ENCODE measurements at regions not wholly inside any gene's neighbourhood (a gene's known extent, or its start where the extent isn't known, plus 50 kb on each side); places are given as distances from the start of the nearest gene placed in this dataset.

- DNase-seq (ENCODE audit: low read depth), result no peak
Observed at GRCh38 chr3:151935446-151935845, 62.0 kb downstream of the SUCNR1 start.

GRCh38 chr3:151940481-151940880 is 67.0 kb downstream of the SUCNR1 start:
- DNase-seq (ENCODE audit: low read depth), result no peak

GRCh38 chr3:151943539-151943938 is 70.1 kb downstream of the SUCNR1 start:
- no peak for DNase-seq (ENCODE audit: low read depth)

- no peak for DNase-seq (ENCODE audit: low read depth)
Observed at GRCh38 chr3:151944356-151944755, 70.9 kb downstream of the SUCNR1 start.

- DNase-seq (ENCODE audit: low read depth), result no peak
Observed at GRCh38 chr3:151946606-151947005, 73.2 kb downstream of the SUCNR1 start.

GRCh38 chr3:151949706-151950105 is 76.3 kb downstream of the SUCNR1 start:
- DNase-seq (ENCODE audit: low read depth), result no peak

GRCh38 chr3:151955356-151955755 is 81.9 kb downstream of the SUCNR1 start:
- DNase-seq (ENCODE audit: low read depth), result no peak

- DNase-seq (ENCODE audit: low read depth), result no peak
Observed at GRCh38 chr3:151960961-151961580, 87.6 kb downstream of the SUCNR1 start.

GRCh38 chr3:151962352-151962751 is 88.9 kb downstream of the SUCNR1 start:
- no peak for DNase-seq (ENCODE audit: low read depth)

- DNase-seq (ENCODE audit: low read depth), result no peak
Observed at GRCh38 chr3:151962912-151963311, 89.5 kb downstream of the SUCNR1 start.

- DNase-seq (ENCODE audit: low read depth), result no peak
Observed at GRCh38 chr3:151964743-151965142, 91.3 kb downstream of the SUCNR1 start.

GRCh38 chr3:151969026-151969642 is 95.7 kb downstream of the SUCNR1 start:
- DNase-seq (ENCODE audit: low read depth), result no peak

- no peak for DNase-seq (ENCODE audit: low read depth)
Observed at GRCh38 chr3:151971814-151972579, 98.6 kb downstream of the SUCNR1 start.

GRCh38 chr3:151974067-151974466 is 100.6 kb downstream of the SUCNR1 start:
- DNase-seq (ENCODE audit: low read depth), result no peak

- DNase-seq (ENCODE audit: low read depth), result peak; percentile 98
Observed at GRCh38 chr3:151976211-151977050, 103.0 kb downstream of the SUCNR1 start.

- DNase-seq (ENCODE audit: low read depth), result peak; percentile 39
Observed at GRCh38 chr3:151979906-151980305, 106.5 kb downstream of the SUCNR1 start.

- no peak for DNase-seq (ENCODE audit: low read depth)
Observed at GRCh38 chr3:151983538-151983937, 110.1 kb downstream of the SUCNR1 start.

- no peak for DNase-seq (ENCODE audit: low read depth)
Observed at GRCh38 chr3:151985787-151986430, 112.5 kb downstream of the SUCNR1 start.

GRCh38 chr3:151987893-151988292 is 114.5 kb downstream of the SUCNR1 start:
- no peak for DNase-seq (ENCODE audit: low read depth)

- DNase-seq (ENCODE audit: low read depth), result no peak
Observed at GRCh38 chr3:151989621-151990020, 116.2 kb downstream of the SUCNR1 start.

GRCh38 chr3:151990696-151991376 is 117.4 kb downstream of the SUCNR1 start:
- DNase-seq (ENCODE audit: low read depth), result no peak

All from GM04503 (cell line).